ENCODE measurements at regions not wholly inside any gene's neighbourhood (a gene's known extent, or its start where the extent isn't known, plus 50 kb on each side); places are given as distances from the start of the nearest gene placed in this dataset.
"Not testable (repeated sequence)": the region's sequence is repeated elsewhere in the genome, so short reads cannot be mapped to it uniquely, and the experiment has no call there.

DNA sequence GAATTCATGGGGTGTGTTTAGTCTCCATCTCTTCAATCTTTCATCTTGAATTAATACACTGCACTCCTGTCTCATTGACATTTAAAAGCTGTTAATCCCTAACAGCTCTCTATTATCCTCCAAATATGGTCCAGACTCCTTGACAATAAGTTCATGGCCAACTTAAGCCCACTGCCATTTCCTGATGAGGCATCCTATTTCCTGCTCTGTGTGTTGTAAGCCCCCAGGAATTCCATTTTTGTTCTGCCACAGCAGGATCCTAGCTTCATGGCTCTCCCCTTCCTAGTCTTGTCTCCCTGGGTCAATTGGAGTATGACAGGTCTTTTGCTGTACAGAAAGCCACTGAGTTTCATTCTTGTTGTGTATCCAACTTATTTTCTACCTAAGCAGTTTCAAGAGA lies 218.8 kb downstream of the OTUD1 start:
- no peak overlapping the region for H3K4me3 Mint-ChIP-seq
- no peaks in the 10 kb centered on the region for H3K36me3 Mint-ChIP-seq
- H3K9me3 Mint-ChIP-seq: no peaks in the 10 kb centered on the region
- H3K4me1 Mint-ChIP-seq: no peaks in the 10 kb centered on the region
- no peak for DNase-seq (ENCODE audit: low spot score in 2 of 2, unreplicated experiment in 2 of 2)
- H3K27ac Mint-ChIP-seq: no peak overlapping the region
- H3K27me3 Mint-ChIP-seq (ENCODE audit: low read depth): peaks cover 52% of the 10 kb centered on the region
- no peak for TF ChIP-seq CTCF (IDR thresholded peaks at IDR 0.05; ENCODE audit: unreplicated experiment)

GRCh38 chr10:23671866-23672265 lies 233.0 kb downstream of the OTUD1 start:
- not testable (repeated sequence) for H3K4me3 Mint-ChIP-seq; H3K36me3 Mint-ChIP-seq; H3K4me1 Mint-ChIP-seq; H3K9me3 Mint-ChIP-seq; DNase-seq (ENCODE audit: low spot score in 2 of 2, unreplicated experiment in 2 of 2); H3K27ac Mint-ChIP-seq
- peaks cover 51% of the 10 kb centered on the region for H3K27me3 Mint-ChIP-seq (ENCODE audit: low read depth)

DNA sequence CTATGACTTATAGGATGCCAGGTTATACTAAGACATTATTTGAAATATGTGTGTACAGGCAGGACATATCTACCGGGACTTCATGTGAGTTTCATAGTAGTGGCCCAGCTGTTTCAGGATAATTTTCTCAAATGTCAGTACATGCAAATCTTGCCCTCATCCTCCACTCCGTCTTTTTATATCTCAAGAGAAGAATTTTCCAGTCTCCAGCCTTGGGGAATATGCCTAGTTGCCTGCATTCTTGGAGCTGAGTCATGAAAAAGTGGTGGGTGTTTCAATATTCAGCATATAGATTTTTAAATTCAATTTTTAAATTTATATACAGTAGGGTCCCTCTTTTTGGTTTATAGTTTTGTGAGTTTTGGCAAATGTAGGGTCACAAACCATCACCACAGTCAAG lies 236.7 kb downstream of the OTUD1 start:
- H3K27me3 Mint-ChIP-seq (ENCODE audit: low read depth): peaks cover 44% of the 10 kb centered on the region
- no peak overlapping the region for H3K4me3 Mint-ChIP-seq
- H3K9me3 Mint-ChIP-seq: peaks cover 6% of the 10 kb centered on the region
- H3K27ac Mint-ChIP-seq: no peak overlapping the region
- no peak for DNase-seq (ENCODE audit: low spot score in 2 of 2, unreplicated experiment in 2 of 2)
- no peak for TF ChIP-seq CTCF (IDR thresholded peaks at IDR 0.05; ENCODE audit: unreplicated experiment)
- H3K36me3 Mint-ChIP-seq: no peaks in the 10 kb centered on the region
- peaks cover 3% of the 10 kb centered on the region for H3K4me1 Mint-ChIP-seq

DNA sequence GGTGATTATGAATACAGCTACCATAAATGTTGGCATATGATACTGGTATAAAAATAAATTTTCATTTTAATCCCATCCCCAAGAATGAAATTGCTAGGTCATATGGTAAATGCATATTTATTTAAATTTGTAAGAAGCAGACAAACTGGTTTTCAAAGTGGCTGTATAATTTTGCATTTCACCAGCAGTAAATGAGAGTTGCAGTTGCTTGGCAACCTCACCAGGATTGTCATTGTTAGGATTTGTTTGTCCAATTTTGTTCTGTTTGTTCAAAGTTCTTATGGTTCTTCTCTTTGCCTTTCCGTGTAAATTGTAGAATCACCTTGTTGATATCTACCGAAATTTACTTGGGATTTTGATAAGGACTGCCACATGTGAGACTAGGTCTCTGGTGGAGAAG lies 237.4 kb downstream of the OTUD1 start:
- no peak for DNase-seq (ENCODE audit: low spot score in 2 of 2, unreplicated experiment in 2 of 2)
- no peak overlapping the region for H3K27ac Mint-ChIP-seq
- peaks cover 37% of the 10 kb centered on the region for H3K27me3 Mint-ChIP-seq (ENCODE audit: low read depth)
- H3K4me1 Mint-ChIP-seq: peaks cover 3% of the 10 kb centered on the region
- H3K36me3 Mint-ChIP-seq: no peaks in the 10 kb centered on the region
- H3K4me3 Mint-ChIP-seq: no peak overlapping the region
- peaks cover 6% of the 10 kb centered on the region for H3K9me3 Mint-ChIP-seq
- no peak for TF ChIP-seq CTCF (IDR thresholded peaks at IDR 0.05; ENCODE audit: unreplicated experiment)

- TF ChIP-seq CTCF (IDR thresholded peaks at IDR 0.05; ENCODE audit: unreplicated experiment): no peak
- Mint-ChIP-seq H3K4me1 (no peaks in the 10 kb centered on the region), H3K27ac (no peak overlapping the region), H3K27me3 (ENCODE audit: low read depth) (peaks cover 87% of the 10 kb centered on the region), H3K9me3 (peaks cover 5% of the 10 kb centered on the region), H3K4me3 (no peak overlapping the region), H3K36me3 (no peaks in the 10 kb centered on the region)
- DNase-seq (ENCODE audit: low spot score in 2 of 2, unreplicated experiment in 2 of 2): no peak
These were observed 247.8 kb downstream of the OTUD1 start for GRCh38 chr10:23686722-23687121.

DNA sequence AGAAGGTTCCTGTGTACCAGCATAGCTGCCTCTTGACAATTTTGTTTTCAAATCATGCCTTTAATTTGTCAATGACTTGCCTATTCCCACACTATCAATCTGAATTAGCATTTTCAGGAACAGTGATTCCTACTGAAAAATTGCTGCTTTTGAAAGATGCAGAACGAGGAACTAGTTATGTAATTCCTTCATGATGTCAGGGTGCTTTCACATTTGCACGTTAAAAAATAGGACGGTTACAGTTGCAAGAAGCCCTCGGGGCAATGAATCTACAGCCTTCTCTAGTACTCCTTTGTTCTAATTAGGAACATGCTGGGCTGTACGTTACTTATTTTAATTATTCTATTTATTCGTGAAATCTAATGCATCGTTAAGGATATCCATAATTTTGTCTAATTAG lies 253.9 kb downstream of the OTUD1 start:
- Mint-ChIP-seq H3K27me3 (ENCODE audit: low read depth) (peaks cover 96% of the 10 kb centered on the region), H3K4me1 (peaks cover 29% of the 10 kb centered on the region), H3K9me3 (no peaks in the 10 kb centered on the region), H3K36me3 (no peaks in the 10 kb centered on the region), H3K4me3 (no peak overlapping the region), H3K27ac (no peak overlapping the region)
- no peak for DNase-seq (ENCODE audit: low spot score in 2 of 2, unreplicated experiment in 2 of 2)
- TF ChIP-seq CTCF (IDR thresholded peaks at IDR 0.05; ENCODE audit: unreplicated experiment): no peak
